HG03103 (cell line): ENCODE measurements at regions not wholly inside any gene's neighbourhood (a gene's known extent, or its start where the extent isn't known, plus 50 kb on each side); places are given as distances from the start of the nearest gene placed in this dataset.

Experiments
- ATAC-seq: cut with Tn5 transposase; IDR thresholded peaks from one replicate; pipeline ENCODE4 v1.9.1; 2021; ENCODE audit warnings: low read depth; ENCODE audit not compliant: unreplicated experiment

DNA sequence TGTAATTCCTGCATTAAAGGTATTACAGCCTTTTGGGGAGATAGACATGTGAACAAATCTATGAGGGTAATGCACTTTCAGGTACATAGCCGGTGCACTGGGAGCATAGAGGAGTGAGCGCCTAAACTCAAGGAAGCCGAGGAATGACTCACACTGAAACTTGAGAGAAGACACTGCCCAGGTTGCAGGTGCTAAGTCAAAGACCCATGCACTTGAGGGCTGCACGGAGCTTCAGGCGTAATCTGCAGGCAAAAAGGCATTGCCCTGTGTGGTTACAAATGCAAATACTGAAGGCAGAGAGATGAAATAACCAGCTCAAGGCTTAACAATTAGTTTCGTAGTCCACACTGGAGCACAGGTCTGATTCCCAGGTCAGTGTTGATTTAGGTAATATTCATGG lies 51.0 kb upstream of the OSBPL3 start:
- peak; percentile 74 for ATAC-seq
